22Rv1 (cell line): ENCODE measurements at regions not wholly inside any gene's neighbourhood (a gene's known extent, or its start where the extent isn't known, plus 50 kb on each side); places are given as distances from the start of the nearest gene placed in this dataset.

Experiments used
- ZFX ChIP-seq: fragments of 450-650 bp; IDR thresholded peaks from 2 replicates; pipeline ENCODE4 v1.6.1; 2017; ENCODE audit warnings: antibody characterized with exemption, borderline replicate concordance
- TF ChIP-seq, protein P1 (sequence below): fragments of 450-650 bp; IDR thresholded peaks from 2 replicates; pipeline ENCODE4 v1.5.1; 2017; ENCODE audit warnings: mild to moderate bottlenecking

DNA sequence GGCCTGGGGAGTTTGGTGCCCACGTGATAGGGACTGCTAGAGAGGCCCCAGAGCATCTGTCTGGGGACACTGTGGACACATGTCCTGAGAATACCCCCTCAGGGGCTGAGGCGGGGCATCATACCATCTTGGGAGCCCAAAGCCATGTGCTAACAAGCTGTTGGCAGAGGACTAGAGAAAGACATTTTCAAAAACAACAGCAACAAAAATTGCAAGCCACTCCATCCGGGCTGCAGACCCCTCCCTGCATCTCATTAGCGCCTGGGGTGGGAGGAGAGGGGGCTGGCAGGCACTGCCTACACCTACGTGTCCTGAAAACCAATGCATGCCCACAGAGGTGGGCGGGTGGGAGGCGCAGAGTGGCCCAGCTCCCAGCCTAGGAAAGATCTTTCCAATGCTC, 507.4 kb upstream of the PODXL start:
- TF ChIP-seq, protein P1, sequence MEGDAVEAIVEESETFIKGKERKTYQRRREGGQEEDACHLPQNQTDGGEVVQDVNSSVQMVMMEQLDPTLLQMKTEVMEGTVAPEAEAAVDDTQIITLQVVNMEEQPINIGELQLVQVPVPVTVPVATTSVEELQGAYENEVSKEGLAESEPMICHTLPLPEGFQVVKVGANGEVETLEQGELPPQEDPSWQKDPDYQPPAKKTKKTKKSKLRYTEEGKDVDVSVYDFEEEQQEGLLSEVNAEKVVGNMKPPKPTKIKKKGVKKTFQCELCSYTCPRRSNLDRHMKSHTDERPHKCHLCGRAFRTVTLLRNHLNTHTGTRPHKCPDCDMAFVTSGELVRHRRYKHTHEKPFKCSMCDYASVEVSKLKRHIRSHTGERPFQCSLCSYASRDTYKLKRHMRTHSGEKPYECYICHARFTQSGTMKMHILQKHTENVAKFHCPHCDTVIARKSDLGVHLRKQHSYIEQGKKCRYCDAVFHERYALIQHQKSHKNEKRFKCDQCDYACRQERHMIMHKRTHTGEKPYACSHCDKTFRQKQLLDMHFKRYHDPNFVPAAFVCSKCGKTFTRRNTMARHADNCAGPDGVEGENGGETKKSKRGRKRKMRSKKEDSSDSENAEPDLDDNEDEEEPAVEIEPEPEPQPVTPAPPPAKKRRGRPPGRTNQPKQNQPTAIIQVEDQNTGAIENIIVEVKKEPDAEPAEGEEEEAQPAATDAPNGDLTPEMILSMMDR: no peak
- TF ChIP-seq ZFX: no peak
